ENCODE measurements at regions not wholly inside any gene's neighbourhood (a gene's known extent, or its start where the extent isn't known, plus 50 kb on each side); places are given as distances from the start of the nearest gene placed in this dataset.

DNA sequence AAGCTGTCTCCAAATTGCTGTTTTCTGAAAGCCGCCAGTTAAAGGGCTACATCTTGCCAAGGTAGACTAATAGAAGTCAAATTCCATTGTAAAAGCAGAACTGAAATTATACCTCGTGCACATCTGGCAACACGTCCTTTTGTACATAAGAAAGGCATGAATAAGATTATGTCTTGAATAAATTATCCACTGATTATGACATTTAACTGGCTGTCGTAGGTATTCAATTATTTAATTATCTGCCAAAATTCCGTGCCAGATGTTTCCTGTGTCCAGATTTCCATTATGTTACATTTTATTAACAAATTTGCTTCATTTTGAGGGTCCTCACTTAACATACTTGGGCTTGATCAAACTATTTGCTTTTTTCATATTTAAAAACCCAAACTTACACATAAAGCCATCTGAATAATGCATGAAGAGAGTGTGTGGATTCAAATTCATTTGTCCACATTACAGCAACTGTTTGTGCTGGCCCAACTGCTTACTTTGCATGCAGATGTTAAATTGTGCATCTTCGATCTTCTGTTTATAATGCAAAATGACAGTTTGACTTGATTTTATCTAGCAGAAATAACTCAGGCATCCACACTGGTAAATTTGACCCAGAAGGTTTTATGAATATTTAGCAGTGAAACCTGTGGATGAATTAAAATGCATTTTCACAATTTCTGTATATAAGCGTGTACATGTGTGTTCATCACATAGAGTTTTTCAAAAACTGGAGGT, 701.5 kb downstream of the ZNF385D start:
- DNase-seq (ENCODE audit: low read depth): no peak
- H3K4me3 ChIP-seq (ENCODE audit: low read depth, low read length): no peak overlapping the region
- ChIA-PET CTCF (no interaction called here), POLR2A (no interaction called here)
- H3K27me3 ChIP-seq (ENCODE audit: control insufficient read depth, insufficient read depth, low read length): no peaks in the 10 kb centered on the region
- H3K36me3 ChIP-seq (ENCODE audit: control insufficient read depth, insufficient read depth, low read length): no peaks in the 10 kb centered on the region
- TF ChIP-seq, protein P1, sequence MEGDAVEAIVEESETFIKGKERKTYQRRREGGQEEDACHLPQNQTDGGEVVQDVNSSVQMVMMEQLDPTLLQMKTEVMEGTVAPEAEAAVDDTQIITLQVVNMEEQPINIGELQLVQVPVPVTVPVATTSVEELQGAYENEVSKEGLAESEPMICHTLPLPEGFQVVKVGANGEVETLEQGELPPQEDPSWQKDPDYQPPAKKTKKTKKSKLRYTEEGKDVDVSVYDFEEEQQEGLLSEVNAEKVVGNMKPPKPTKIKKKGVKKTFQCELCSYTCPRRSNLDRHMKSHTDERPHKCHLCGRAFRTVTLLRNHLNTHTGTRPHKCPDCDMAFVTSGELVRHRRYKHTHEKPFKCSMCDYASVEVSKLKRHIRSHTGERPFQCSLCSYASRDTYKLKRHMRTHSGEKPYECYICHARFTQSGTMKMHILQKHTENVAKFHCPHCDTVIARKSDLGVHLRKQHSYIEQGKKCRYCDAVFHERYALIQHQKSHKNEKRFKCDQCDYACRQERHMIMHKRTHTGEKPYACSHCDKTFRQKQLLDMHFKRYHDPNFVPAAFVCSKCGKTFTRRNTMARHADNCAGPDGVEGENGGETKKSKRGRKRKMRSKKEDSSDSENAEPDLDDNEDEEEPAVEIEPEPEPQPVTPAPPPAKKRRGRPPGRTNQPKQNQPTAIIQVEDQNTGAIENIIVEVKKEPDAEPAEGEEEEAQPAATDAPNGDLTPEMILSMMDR (IDR thresholded peaks at IDR 0.05; ENCODE audit: insufficient read depth, low read depth, low read length): no peak

DNA sequence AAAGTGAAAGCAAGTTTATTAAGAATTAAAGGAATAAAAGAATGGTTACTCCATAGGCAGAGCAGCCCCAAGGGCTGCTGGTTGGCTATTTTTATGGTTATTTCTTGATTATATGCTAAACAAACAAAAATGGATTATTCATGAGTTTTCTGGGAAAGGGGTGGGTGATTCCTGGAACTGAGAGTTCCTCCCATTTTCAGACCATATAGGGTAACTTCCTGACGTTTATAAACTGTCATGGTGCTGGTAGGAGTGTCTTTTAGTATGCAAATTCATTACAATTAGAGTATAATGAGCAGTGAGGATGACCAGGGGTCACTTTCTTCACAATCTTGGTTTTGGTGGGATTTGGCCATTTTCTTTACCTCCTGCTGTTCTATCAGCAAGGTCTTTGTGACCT, 707.9 kb downstream of the ZNF385D start:
- H3K27me3 ChIP-seq (ENCODE audit: control insufficient read depth, insufficient read depth, low read length): no peaks in the 10 kb centered on the region
- H3K4me3 ChIP-seq (ENCODE audit: low read depth, low read length): no peak overlapping the region
- ChIA-PET CTCF (no interaction called here), POLR2A (interaction anchor here (0.7 kb wide), 1 partner anchor 400 kb away, joined by 3 read pairs; no protein-coding TSS in a partner anchor)
- no peaks in the 10 kb centered on the region for H3K36me3 ChIP-seq (ENCODE audit: control insufficient read depth, insufficient read depth, low read length)
- no peak for DNase-seq (ENCODE audit: low read depth)
- TF ChIP-seq, protein P1 (IDR thresholded peaks at IDR 0.05; ENCODE audit: insufficient read depth, low read depth, low read length): no peak

- TF ChIP-seq, protein P1 (IDR thresholded peaks at IDR 0.05; ENCODE audit: insufficient read depth, low read depth, low read length): no peak
- CTCF ChIA-PET: interaction anchor here (1.7 kb wide), 1 partner anchor 13 kb away, joined by 3 read pairs; no protein-coding TSS in a partner anchor
- Histone ChIP-seq H3K27me3 (ENCODE audit: control insufficient read depth, insufficient read depth, low read length) (no peaks in the 10 kb centered on the region), H3K4me3 (ENCODE audit: low read depth, low read length) (no peak overlapping the region), H3K36me3 (ENCODE audit: control insufficient read depth, insufficient read depth, low read length) (no peaks in the 10 kb centered on the region)
- POLR2A ChIA-PET: interaction anchor here (0.7 kb wide), 1 partner anchor 401 kb away, joined by 3 read pairs; no protein-coding TSS in a partner anchor
- DNase-seq (ENCODE audit: low read depth): no peak
These were observed 708.8 kb downstream of the ZNF385D start for GRCh38 chr3:21042184-21042583.

DNA sequence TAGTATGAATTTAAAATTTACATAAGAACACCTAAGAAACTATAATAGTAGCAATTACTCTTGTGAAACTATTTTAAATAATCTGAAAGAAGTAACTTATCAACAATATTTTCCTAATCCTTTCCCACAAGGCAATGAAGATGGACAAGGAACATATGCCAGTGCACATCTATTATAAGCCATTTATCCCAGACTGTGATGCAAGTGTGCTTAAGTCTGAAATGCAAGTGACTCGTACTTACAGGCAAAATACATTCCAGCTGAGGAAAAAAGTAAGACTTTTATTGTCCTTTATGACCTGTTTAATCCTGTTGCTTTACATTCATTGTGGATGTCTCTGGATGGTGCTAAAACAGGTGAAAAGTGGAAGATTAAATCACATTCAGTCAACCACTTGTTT, 709.4 kb downstream of the ZNF385D start:
- H3K4me3 ChIP-seq (ENCODE audit: low read depth, low read length): no peak overlapping the region
- ChIA-PET CTCF (interaction anchor here (1.7 kb wide), 1 partner anchor 14 kb away, joined by 3 read pairs; no protein-coding TSS in a partner anchor), POLR2A (no interaction called here)
- H3K27me3 ChIP-seq (ENCODE audit: control insufficient read depth, insufficient read depth, low read length): no peaks in the 10 kb centered on the region
- H3K36me3 ChIP-seq (ENCODE audit: control insufficient read depth, insufficient read depth, low read length): no peaks in the 10 kb centered on the region
- no peak for DNase-seq (ENCODE audit: low read depth)
- TF ChIP-seq, protein P1 (IDR thresholded peaks at IDR 0.05; ENCODE audit: insufficient read depth, low read depth, low read length): no peak

- DNase-seq (ENCODE audit: low read depth): no peak
- POLR2A ChIA-PET: no interaction called here
- Histone ChIP-seq H3K4me3 (ENCODE audit: low read depth, low read length) (no peak overlapping the region), H3K36me3 (ENCODE audit: control insufficient read depth, insufficient read depth, low read length) (no peaks in the 10 kb centered on the region), H3K27me3 (ENCODE audit: control insufficient read depth, insufficient read depth, low read length) (no peaks in the 10 kb centered on the region)
- TF ChIP-seq, protein P1 (IDR thresholded peaks at IDR 0.05; ENCODE audit: insufficient read depth, low read depth, low read length): no peak
- CTCF ChIA-PET: no interaction called here
These were observed 714.1 kb downstream of the ZNF385D start for GRCh38 chr3:21036888-21037287.

Measured in BJ (cell line).